ENCODE measurements at regions not wholly inside any gene's neighbourhood (a gene's known extent, or its start where the extent isn't known, plus 50 kb on each side); places are given as distances from the start of the nearest gene placed in this dataset.

DNA sequence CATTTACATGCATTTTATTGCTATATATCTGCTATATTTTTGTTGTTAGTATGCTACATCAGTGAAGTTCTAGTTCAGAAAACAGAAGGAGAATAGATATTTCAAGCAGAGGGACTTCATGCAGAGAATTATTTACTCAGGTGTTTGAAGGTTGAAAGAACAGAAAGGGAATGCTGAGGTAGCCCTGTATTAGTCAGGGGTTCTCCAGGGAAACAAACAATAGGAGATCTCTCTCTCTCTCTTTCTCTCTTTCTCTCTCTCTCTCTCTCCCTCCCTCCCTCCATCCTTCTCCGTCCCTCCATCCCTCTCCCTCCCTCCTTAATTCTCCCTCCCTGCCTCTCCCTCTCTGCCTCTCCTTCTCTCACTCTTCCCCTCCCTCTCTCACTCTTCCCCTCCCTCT, 114.3 kb upstream of the TDRD3 start:
- DNase-seq (ENCODE audit: low read depth in 2 of 2) = no peak

DNA sequence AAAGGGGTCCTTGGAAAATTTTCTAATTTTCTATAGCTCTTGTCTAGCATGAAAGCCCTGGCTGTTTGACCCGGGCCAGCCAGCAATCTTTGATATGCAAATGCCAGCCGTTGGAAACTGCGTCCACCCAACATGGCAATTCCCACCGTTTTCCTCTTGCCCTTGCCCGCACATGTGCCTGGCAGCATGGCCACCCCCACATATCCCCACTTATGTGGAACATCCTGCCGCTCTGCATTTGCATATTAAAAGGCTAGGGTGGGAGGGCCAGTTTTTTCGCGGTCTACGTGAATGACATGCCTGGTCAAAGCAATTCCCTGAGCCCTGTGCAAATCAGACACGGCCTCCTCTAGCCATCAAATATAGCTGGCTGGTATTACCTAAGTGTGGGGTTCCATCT, 110.3 kb upstream of the TDRD3 start:
- DNase-seq (ENCODE audit: low read depth in 2 of 2) = no peak

DNA sequence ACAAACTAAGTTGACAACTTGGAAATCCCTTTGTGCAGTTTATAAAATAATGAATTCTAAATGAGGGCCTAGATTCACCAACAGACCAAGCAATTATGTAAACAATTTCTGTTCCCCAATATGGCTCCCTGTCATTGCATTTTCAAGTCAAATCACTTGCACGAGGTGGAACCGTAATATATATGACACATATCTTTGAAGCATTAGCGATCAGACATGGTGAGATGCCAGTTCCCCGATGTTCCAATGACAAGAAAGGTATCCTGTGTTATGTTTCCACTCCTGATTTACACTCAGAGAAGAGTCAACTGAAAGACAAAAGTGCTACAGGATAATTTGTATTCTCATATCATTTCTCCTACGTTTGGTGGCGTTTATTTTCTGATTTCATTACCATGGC, 108.5 kb upstream of the TDRD3 start:
- no peak for DNase-seq (ENCODE audit: low read depth in 2 of 2)

DNA sequence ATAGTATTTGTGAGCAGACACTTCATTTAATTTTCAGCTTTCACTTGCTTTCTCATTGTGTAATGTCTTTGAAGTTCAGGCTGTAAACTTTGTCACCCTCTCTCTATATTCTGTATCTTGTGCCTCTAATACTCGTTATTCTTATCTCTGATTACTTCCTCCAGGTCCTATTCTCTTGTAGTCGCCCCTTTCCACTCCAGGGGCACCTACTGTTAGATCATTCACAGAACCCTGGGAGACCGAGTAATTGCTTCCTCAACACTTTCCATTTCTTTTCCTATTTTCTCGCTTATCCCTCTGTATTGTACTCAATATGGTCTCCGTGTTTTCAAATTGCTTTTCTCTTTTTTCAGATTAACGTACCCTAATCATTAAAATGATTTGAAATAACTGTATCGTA, 93.9 kb upstream of the TDRD3 start:
- no peak for DNase-seq (ENCODE audit: low read depth in 2 of 2)

DNA sequence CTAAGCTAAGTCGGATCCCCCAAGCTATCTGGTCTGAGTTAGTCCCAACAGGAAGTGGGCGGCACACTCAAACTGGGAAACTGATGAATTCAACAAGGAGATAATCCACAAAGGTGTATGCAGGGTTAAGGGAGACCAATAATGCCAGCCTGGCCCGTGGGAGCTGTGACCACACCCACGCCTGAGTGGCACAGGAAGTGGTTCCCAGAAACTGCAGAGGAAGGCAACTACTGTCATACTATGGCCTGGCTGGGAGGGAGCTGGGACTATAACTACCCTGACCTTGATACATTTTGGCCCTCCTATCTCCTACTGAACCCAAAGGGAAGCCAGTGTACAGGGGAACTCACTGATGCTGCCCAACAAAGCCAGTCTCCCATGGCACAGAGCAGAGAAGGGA, 85.5 kb upstream of the TDRD3 start:
- no peak for DNase-seq (ENCODE audit: low read depth in 2 of 2)

DNA sequence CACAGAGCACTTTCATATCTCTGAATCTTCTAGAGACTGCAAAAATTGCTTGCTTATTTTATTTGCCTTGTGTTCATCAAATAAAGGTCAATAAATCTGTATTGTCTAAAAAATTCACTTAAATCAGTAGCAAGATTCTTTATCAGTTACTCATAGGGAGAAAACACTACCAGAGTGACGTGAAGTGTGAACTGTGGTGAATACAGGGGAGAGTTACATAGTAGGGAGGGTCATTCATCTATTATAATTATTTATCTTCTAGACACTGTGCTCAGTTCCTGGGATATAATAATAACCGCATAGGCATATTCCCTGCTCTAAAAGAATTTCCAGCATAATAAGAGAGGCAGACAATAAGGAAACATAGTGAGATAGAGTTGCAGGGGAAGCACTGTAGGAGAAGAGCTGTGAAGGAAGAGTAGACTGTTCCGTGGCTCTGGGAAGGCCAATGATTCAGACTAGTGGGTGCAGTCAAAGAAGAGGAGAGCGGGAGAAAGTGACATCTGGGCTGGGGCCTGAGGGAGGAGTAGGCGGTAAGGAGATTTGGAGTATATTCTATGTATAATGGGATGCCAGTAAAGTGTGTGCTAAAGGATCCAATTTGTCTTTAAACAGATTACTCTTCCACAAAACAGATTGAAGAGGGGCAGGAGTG, 84.0 kb upstream of the TDRD3 start:
- no peak for DNase-seq (ENCODE audit: low read depth in 2 of 2)

DNA sequence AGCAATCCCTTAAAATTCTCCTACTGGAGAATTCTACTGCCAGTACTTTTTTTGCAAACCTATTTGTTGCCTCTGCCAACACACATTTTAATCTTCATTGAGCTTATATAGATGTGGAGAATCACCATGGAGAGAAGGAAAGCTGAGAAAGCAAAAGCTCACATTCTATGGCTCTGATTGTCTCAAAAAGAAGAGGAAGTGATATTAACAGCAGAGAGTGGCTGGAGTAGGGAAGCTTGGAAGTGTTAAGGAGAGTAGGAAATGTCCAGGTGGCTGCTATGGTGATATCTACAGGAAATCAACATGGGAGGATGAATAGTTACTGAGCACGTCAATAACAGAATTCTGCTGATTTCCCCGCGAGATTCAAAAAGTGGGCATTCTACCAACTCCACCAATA, 78.8 kb upstream of the TDRD3 start:
- DNase-seq (ENCODE audit: low read depth in 2 of 2) = no peak

DNA sequence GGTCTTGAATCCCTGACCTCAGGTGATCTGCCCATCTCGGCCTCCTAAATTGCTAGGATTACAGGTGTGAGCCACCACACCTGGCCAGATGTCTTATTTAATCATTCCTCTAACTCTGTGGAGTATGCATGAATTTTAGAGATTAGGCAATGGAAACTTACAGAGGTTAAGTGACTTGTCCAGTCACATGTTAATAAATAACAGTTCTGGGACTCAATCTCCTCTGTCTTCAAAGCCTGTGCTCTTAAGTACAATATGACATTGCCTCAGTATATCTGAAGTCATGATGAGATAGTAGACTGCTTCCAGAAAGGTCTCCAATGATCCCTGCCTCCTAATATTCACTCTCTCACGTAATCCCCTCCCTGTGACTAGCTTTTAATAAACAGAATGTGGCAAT, 72.9 kb upstream of the TDRD3 start:
- no peak for DNase-seq (ENCODE audit: low read depth in 2 of 2)

DNA sequence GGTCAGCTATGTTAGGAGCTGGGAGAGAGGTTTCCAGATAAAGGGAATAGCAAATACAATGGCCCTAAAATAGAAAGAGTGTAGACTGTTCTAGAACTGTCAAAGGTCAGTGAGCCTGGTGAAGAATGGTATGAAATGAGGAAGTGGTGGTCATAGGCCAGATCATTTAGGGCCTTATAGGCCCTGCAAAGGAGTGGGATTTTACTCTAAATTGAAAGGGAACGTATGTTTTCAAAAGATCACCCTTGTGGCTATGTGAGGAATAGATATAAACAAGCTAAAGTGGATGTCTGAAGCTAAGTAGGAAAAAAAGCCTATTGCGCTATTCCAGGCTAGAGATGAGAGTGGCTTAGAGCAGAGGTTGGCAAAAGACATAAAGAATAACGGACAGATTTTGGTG, 70.7 kb upstream of the TDRD3 start:
- no peak for DNase-seq (ENCODE audit: low read depth in 2 of 2)

DNA sequence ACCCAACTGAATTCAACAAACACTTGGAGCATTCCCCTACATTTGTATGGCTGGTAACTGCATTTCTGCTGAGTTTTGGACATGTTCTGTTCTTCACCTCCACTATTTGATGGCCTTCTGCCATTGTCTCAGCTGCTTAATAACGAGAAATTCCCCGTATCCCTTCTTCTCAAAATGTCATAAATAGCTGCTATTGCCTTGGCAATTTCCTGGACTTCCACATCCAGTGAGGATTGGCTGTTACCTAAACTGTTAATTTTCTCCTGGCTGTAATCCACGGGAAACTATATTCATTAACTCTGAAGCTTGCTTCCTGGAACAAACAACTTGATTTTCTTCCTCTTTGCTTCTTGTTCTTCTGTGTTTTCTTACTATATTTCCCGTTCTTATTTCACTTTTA, 69.5 kb upstream of the TDRD3 start:
- no peak for DNase-seq (ENCODE audit: low read depth in 2 of 2)

DNA sequence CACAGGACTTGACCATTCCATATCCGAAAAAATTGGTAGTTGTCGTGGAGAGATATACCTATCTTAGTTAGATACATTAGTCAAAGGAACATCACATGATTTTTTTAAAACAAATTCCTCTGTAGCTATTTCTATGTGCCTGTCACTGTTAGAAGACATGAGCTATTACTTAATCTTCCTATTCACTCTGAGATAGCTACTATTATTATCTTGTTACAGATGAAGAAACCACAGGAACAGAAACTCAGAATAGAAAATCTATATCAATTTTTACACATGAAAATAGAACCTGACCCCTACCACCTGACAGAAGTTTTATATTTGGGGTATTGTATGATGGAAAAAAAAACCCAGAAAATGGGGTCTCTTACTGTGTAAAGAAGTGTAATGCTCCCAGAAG, 68.9 kb upstream of the TDRD3 start:
- DNase-seq (ENCODE audit: low read depth in 2 of 2) = no peak

DNA sequence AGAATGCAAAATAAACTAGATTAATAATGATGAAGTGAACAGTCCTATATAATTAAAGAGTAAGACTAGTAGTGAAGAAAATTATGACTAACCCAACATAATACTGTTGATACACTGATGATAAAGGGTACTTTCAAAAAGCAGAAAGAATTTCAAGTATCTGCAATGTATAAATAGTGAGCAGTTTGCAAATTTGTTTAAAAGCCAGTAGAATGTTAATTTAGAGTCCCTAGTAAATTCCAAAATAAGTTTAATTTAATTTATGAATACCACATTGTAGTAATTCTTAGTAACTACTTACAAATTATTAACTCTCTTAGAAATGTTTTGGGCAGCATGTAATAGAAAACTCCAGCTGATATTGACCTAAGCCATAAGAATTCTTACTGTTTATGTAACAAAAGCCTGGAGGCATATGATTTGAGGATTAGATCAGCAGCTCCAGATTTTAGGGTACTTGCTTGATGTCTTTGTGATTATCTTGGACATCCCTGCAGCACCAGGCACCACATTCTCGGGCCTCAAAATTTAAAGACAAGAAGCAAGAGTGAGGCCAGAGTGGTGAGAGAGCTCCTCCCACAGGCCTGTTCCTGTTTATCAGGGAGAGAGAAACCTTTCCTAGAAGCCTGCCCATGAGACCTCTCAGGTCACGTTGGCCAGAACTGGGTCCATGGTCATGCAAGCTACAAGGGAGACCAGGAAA, 67.6 kb upstream of the TDRD3 start:
- no peak for DNase-seq (ENCODE audit: low read depth in 2 of 2)

DNA sequence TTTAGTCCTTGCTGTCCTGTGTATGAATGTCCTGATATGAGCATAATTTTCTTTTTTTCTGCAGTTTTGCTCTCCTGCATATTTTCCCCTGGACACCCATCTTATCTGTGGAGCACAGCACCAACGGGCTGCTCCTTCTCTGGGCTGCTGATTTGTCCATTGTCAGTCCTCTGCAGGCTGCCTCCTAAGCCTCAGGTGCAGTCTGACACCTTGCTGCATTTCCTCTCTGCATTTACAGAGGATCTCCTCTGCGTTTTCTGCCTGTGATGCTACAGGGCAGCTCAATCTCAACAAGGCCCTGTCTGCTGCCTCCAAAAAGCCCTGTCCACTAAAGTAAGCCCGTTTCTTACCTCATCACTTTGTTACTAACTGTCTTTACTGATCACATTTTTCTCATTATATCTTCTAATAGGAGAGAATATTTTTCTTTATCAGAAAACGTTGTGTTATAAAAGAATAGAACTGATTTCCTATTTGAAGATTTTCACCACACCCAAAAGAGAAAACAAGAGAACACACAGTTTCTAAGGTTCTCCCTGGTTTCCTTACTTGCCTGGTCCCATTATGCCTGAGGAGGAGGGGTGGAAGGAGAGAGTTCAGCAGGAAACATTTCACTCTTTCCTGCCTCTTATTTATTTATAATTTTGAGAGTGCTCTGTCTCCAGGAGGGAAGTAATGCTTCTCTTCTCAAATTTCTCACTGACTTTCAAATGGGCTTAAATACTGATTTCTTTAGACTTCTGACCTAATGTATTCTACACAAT, 65.6 kb upstream of the TDRD3 start:
- DNase-seq (ENCODE audit: low read depth in 2 of 2) = no peak

DNA sequence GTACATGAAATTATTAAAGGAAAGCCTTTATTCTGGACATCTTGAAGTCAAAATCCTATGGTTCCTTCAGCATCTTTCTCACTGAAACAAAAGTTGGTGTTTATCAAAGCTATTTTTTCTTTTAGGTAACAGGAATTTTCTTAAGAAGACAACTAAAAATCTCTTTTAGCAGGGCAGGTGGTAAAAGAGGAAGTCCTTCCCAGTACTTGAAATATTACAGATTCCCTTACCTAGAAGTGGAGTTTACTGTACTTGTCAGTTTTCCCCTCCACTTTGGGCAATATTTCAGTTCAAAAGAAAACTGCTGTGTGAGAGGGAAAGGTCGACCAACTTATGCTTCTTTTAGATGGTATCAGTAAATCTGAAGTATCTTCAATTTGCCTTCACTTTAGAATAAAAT, 64.3 kb upstream of the TDRD3 start:
- no peak for DNase-seq (ENCODE audit: low read depth in 2 of 2)

DNA sequence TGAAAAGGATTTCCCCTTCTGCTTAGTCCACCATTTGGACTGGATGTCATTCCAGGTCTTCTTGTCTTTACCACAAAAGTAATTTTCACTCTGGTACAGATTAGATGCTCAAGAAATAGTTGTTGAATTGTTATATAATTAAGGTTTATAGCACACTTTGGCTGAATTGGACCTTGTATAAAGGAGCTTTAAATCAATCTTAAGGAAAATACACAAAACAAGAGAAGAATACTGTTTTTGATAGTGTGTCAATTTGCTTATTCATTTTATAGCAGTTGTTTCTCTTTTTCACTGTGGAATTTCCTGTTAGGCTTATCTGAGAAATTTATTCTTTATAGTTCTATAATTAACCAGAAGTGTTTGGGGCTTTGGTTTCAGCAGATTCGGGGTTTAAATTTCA, 62.7 kb upstream of the TDRD3 start:
- no peak for DNase-seq (ENCODE audit: low read depth in 2 of 2)

DNA sequence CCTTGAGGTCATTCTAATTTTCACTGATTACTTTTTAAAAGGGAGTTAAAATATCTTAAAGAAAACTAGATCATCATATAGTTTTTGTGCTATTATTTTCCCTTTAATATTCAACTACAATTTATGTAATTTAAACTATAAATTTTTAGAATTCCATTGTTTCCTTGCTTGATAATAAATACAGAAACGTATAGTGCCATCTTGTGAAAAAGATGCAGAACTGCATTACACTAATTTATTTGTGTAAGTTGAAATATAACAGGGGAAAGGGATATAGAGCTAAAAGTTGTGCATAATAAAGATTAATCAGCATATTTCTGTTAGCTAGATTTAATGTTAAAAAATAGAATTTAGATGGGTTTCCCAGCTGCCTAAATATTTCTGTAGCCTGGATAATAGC, 61.5 kb upstream of the TDRD3 start:
- DNase-seq (ENCODE audit: low read depth in 2 of 2) = no peak

DNA sequence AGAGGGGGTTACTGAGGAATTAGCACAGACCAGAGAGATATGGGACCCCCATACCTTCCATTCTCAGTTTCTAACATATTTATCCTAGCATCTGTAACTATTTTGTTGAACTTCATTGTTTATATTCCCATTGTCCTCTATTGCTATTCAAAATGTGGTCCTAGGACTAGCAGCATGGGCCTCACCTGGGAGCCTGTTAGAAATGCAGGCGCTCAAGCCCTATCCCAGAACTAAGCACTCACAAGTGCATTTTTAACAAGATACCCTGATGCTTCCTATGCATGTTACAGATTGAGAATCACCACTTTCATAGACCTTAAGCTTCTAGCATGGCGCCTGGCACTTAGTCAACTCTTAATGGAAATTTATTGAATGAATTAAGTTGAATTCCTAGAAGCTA, 58.3 kb upstream of the TDRD3 start:
- DNase-seq (ENCODE audit: low read depth in 2 of 2) = no peak

DNA sequence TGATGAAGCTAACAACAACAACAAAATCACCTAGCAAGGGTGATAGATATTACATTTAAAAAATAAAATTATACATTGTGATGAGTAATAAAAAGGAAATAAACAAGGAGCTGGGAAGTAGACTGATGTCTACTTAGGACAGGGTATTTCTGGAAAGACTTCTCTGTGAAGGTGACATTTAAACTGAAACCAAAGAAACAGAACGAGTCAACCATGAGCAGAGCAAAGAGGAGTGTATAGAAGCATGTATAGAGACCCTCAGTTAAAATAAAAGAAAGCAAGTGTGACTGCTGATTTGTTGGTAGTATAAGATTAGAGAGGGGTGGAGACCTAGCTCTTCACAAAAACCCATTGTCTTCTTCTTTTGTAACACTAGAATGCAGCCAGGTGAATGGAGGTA, 53.0 kb upstream of the TDRD3 start:
- DNase-seq (ENCODE audit: low read depth in 2 of 2) = no peak

DNA sequence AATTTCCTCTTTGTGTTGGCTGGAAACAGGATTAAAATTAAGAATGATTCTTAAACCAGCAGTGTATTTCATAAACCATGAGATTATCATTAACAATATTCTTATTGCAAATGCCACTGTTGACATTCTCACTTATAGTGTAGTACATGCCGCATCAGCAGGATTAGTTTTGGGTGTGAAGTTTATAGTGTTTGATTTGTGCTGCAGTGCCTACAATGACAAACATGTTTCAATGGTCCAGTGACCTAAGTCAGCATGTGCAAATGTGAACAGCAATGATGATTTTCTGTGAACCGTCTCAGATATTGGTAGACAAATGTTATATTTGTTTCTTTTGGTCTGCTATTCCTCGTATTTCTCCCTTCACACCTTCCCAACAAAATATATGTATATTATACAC, 49.8 kb upstream of the TDRD3 start:
- DNase-seq (ENCODE audit: low read depth in 2 of 2) = no peak
